SK-N-MC (cell line): ENCODE measurements at regions not wholly inside any gene's neighbourhood (a gene's known extent, or its start where the extent isn't known, plus 50 kb on each side); places are given as distances from the start of the nearest gene placed in this dataset.

Source experiments
- EZH2 ChIP-seq: fragments of 200-600 bp; sonication (generic); IDR thresholded peaks from one replicate; pipeline ENCODE4 v1.6.1; 2017; ENCODE audit warnings: antibody characterized with exemption
- FOXP2 ChIP-seq: optimal IDR thresholded peaks from 2 replicates; pipeline ENCODE3; 2011; ENCODE audit warnings: mild to moderate bottlenecking, moderate library complexity; ENCODE audit not compliant: insufficient read depth; ENCODE audit errors: extremely low read length, control extremely low read depth
- POLR2AphosphoS5 ChIP-seq: IDR thresholded peaks from 2 replicates; pipeline ENCODE4 v1.6.1; 2012; ENCODE audit warnings: mild to moderate bottlenecking, low read depth, low read length, borderline replicate concordance

DNA sequence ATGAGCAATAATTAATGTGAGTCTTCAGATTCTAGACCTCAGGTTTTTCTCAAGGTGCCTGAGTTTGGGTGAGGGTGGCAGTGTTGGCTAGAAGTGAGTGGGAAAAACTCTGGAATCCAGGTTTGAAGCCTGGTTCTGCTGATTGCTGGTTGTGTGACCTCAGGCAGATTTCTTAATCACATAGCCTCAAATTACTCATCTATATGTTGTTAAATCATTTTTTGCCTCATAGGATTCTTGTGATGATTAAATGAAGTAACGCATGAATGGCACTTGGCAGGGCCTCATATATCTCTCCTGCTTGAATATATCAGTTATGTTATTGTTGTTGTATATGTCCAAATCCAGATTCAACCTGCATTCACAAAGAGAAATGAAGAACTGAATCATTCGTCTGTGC lies 60.5 kb downstream of the NR2F2 start:
- no peak for TF ChIP-seq POLR2AphosphoS5
- no peak for TF ChIP-seq EZH2
- no peak for TF ChIP-seq FOXP2
